Hepatic stellate cell (primary cell): ENCODE measurements at regions not wholly inside any gene's neighbourhood (a gene's known extent, or its start where the extent isn't known, plus 50 kb on each side); places are given as distances from the start of the nearest gene placed in this dataset.

Source experiments
- DNase-seq: peaks from one replicate; pipeline ENCODE4 v3.0.0; 2011; ENCODE audit warnings: low spot score

DNA sequence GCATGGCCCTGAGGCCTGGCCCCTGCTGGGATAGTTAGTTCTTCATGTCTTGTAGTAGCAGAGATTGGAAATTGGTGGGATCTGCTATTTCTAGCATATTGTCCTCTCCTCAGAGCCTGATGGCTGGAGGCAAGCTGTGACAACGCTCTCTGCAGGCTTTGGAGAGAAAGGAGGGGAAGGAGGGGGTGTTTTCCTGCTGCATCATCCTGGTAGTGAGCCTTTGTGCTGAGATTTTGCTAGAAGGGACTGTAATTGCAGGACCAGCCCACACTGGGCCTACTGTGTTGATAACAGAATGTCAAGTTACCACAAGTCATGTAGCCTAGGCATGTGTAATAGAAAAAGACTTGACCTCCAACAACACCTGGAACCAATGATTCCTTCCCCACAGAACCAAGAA is 351.0 kb downstream of the SIPA1L2 start:
- no peak for DNase-seq

DNA sequence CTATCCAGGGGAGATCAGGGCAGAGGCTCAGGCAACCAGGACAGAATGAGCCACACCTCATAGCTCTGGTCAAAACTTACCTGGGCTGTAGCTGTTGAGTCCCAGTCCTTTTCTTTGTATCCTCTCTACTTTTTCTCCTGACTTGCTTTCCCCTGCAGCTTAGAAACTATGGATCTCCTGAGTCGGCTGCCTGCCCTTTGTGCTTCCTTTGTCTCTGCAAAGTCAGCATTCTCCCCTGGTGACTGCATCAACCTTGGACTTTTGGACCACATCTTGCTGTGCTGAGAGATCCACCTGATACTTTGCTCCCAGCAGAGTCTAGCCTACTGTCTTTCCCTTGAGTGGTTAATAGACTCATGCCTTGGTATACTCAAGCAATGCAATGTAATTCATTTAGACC is 353.3 kb downstream of the SIPA1L2 start:
- no peak for DNase-seq

DNA sequence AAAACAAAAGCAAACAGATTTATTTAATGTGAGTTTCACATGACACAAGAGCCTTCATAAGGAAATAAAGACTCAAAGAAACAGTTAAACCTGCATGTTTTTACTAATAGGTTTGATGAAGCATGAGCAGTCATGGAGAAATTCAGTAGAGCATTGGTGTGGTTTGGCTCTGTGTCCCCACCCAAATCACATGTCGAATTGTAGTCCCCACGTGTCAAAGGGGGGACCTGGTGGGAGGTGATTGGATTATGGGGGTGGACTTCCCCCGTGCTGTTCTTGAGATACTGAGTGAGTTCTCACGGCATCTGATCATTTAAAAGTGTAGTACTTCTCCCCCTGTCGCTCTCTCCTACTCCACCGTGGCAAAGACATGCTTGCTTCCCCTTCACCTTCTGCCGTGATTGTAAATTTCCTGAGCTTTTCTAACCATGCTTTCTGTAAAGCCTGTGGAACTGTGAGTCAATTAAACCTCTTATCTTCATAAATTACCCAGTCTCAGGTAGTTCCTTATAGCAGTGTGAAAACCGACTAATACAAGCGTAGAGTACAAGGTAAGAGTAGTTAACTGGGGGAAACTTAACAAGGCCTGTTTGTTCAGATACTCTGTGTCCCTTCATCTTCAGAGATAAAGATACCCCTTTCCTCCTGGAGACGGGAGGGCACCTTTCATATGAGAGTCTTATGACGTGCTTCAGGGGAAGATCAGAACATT is 354.8 kb downstream of the SIPA1L2 start:
- no peak for DNase-seq

DNA sequence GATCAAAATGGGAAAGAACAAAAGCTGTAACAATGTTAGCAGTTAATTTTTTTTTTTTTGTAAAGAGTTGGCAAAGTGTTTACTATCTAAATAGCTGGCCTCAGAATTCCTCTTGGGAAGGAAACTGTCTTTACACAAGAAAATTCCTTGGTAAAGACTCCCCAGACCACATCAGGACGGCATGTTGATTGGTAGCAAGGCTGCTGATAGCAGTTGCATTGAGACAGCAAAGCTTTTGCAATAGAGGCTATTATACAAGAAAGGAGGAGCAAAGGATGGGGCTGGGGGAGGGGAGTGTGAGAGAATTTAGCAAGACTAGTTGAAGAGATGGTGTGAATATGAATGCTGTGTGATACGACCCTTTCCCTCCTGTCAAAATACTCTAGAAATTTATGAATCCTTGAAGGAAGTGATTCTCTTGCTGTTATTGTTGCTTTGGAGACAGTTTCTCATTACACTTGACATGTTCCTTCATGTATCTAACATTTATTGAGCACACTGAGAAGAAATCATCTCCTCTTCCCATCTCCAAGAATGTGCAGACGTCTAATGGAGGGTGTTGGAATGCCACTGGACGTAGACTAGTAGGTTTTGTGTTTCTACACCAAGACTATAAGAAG is 355.6 kb downstream of the SIPA1L2 start:
- DNase-seq: no peak

DNA sequence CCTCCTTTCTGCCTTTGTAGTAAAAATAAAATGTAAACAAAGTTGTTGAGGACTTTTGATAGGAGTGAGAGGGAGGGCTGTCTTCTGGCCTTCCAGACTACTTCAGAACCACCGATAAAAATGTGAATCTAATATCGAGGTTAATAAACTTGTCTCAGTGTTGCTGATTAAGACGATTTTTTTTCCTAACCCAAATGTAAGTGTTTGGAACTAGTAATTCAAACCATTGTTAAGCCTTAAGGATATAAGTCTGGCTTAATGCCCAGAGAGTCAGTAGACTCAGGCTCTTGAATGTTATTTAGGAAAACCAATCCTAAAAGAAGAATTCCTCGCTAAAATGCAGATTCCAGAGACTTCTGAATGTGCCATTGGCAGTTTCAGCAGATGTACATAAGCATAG is 356.9 kb downstream of the SIPA1L2 start:
- DNase-seq: no peak

DNA sequence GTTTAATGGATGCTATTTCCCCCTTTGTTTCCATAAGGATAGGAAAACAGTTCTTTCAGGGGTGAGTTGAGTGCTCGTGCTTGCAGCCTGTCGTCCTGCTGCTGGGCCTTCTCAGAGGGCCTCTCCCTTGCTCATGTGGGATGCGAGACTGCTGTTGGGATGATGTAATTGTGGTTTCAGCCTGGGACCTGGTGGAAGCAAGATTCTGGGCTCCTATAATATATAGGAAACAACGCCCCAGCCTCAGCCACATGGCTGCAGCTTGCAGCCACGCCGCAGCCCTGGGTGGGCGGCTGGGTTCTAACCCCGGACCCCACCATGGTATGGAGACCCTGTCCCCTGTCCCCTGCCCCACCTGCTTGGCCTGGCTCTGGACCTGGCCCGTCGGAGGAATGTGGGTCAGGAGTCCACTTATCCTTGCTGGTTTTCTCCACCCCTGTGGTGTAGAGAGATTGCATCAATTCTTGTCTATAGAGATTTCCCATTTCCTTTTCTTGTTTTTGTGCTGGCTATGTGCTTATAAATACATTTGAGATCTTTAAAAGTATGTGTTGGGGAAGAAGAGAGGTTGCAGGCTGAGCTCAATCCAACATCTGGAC is 357.8 kb downstream of the SIPA1L2 start:
- no peak for DNase-seq

DNA sequence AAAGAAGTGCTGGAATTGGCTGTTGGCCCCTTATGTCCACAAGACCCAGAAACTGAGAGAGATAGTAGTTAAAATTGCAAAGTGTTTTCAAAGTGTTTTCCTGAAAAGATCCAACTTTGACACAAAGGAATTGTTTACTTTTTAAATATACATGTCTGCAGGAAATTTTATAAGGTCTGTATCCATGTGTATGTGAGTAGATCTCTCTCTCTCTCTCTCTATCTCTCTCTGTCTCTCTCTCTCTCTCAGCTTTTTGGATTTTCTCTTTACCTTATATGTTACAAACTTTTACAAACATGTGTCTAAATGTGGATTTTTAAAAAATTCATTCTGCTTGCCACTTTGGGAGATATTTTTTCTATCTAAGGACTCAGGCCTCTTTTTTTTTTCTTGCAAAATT is 358.6 kb downstream of the SIPA1L2 start:
- DNase-seq: no peak

DNA sequence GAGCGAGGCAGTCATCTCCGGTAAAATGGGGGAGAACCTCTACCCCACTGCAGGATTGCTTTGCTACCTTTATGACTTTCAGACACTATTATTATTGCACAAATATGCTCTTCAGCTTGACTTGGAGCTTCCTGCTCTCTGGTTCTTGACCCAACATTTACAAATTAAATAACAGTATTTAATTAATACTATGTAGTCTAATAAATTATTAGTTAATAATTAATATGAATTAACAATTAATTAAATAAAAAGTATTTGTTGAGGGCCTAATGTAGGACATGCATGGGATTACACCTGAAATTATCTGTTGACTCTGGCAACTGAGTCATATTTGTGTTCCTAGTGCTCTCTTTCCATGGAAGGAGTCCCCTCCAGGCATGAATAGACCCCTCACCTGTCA is 359.9 kb downstream of the SIPA1L2 start:
- no peak for DNase-seq

DNA sequence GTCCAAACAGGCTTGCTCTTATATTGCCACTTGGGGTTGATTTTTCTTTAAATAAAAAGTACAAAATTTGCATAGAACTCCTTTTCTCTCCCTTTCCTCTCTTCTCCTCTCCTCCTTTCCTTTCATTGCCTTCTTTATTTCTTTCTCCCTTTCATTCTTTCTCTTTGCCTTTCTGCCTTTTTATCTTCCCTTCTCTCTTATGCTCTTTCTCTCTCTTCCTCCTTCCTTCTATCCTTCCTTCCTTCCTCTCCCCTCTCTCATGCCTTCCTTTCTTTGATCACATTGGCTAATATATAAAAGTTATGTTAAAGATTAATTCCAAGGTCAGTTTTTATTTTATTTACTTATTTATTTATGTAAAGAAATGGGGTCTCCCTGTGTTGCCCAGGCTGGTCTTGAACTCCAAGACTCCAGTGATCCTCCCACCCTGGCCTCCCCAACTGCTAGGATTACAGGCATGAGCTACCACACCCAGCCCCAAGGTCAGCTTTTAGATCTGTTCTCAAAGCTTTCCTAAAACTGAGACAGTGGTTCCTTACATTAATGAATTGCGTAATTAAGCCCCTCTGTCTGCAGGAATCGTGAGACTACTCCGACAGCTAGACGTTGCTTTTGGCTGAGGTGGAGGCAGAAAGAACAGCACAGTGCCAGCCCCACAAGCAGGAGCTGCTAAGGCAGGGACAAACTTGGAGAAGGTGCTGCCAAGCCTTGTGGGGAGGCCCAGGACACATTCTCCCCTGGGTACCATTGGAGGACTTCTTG is 361.9 kb downstream of the SIPA1L2 start:
- DNase-seq: no peak

DNA sequence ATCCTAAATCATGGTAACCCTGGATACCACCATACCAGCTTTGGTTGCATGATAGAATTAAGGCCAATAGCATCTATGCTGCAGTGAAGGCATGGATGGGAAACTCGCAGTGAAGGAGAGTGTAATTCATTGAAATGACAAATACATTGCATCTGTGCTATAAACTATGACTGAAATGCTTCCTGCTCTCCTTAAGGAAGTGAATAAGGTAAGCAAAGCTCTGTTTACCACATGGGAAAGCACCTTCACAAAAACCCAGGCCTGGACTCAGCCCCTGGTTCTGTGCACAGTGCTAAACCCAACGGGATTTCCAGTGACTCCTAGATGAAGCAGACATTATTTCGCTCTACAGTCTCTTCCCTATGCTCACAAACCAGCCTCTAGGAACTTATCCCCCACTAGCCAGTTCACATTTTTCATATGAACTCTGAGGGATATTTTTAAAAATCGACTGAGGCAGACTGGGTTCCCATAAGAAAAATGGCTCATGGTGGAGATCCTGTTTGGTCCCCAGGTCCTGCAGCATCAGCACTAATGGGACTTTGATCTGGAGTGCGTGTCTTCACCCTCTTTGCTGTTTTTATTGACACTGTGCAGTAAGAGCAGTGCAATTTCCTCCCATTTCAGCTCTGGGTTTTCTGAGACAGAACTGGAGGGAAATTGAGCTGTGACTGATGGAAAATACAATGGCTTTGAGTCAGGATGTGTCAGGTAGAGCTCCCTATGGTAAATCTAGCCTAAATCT is 362.7 kb downstream of the SIPA1L2 start:
- no peak for DNase-seq

DNA sequence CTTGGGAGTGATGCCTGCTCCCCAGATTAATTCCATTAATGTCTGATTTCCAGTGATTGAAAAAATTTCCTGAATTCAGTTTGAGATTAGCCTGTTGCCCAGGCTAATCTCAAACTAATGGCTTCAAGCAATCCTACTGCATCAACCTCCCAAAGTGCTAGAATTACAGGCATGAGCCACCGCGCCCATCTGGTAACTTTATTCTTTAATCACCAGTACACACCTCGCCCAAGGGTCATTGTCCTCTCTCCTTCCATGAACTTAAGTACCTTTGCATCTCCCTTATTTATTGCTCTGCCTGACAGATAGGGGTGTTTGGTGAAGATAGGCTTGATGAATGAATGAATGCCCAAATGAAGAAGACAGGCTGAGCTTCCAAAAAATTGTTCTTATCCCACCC is 366.5 kb downstream of the SIPA1L2 start:
- no peak for DNase-seq

DNA sequence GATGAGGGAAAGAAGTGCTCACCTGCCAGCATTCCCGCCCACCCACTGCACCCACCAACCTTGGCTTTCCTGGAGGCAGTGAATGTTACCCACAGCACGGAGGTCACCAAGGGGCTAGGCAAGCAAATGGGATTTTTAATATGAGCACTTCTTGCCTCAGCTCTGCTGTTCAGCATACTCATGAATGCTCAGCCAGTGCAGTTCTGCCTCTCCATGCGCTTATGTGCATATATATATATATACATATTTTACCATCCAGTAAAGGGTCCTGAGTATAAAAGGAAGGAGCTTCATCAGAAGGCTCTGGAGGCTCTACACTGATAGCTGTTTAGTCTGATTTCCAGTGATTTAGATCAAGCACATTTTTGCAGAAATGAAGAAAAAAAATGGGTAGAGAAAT is 366.9 kb downstream of the SIPA1L2 start:
- DNase-seq: no peak

DNA sequence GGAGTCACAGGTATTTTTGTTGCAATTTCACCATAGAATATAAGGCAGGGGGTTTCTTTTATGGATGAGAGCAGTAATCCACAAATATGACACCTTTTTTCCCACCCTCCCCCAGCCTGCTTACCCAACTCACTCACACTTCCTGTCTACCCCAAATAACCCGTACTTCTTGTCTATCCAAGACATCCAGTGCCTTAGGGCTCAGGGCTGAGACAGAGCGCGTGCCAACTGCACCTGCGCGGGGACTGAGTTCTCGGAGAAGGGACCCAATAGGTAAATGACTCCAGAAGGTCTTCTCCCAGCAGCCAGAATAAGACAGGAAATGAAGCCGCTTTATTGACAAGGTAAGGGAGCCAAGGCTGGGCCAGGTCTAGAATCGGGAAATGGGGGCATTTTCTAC is 369.1 kb downstream of the SIPA1L2 start:
- DNase-seq: no peak

DNA sequence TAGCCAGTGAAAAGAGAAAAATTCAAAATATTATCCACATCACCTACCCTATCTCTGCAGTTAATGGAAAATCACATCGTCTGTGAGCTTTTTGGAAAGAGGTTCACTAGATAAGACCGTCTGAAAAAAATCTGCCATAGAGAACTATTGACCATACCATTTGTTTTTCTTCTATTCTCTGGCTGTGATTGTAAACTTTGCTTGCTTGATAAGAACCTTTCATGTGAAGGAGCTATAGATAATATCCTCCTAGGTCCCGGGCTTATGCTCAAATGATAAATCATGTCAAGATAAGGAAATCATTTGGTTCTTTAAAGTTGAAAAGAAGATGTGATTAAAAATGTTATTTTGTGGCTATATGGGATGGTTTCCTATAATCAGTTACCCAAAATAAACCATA is 369.9 kb downstream of the SIPA1L2 start:
- DNase-seq: no peak

DNA sequence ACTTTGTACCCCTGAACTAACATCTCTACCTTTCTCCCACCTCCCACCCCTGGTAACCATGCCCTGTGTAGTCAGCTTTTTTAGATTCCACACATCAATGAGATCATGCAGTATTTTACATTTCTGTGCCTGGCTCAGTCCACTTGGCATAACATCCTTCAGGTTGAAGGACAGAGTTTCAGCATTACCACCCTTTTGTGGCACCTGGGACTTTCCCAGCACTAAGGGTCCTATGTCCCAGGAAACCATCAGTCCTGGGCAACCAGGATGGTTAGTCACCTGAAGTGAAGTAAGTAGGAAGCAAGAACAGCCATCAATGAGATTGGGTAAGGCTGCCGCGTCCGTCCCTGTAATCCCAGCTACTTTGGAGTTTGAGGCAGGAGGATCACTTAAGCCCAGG is 370.6 kb downstream of the SIPA1L2 start:
- DNase-seq: no peak

DNA sequence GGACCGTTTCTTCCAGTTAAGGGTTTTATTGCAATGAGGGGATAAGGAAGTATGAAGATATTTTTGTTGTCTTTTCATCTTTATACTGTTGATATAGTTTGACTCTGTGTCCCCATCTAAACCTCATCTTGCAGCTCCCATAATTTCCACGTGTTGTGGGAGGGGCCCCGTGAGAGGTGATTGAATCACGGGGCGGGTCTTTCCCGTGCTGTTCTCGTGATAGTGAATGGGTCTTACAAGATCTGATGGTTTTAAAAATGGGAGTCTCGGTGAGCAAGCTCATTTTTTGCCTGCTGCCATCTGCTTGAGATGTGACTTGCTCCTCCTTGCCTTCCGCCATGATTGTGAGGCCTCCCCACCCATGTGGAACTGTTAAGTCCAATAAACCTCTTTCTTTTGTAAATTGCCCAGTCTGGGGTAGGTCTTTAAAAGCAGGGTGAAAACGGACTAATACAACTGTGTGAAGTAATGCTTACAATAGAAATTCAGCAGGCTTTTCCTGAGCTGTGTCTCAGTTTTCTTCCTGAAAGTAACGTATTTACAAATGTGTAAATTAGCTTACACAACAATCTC is 377.3 kb downstream of the SIPA1L2 start:
- no peak for DNase-seq

DNA sequence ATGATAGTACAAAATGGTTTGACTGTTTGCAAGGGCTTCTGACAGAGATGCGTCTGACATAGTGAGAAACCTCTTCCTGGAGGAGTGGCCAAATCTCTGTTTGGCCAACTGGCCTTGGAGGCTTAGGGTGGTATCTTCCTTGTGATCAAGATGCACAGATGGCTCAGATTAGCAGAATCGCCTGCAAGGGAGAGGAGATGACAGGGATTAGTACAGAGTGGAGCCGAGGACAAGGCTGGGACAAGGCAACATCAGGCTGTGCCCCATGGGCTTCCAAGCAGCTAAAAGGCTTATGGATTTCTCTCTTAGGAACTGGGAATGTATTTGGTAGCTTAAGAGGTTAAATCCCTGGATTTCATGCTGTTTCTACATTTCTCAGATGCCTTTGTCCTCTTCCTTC is 379.1 kb downstream of the SIPA1L2 start:
- no peak for DNase-seq

DNA sequence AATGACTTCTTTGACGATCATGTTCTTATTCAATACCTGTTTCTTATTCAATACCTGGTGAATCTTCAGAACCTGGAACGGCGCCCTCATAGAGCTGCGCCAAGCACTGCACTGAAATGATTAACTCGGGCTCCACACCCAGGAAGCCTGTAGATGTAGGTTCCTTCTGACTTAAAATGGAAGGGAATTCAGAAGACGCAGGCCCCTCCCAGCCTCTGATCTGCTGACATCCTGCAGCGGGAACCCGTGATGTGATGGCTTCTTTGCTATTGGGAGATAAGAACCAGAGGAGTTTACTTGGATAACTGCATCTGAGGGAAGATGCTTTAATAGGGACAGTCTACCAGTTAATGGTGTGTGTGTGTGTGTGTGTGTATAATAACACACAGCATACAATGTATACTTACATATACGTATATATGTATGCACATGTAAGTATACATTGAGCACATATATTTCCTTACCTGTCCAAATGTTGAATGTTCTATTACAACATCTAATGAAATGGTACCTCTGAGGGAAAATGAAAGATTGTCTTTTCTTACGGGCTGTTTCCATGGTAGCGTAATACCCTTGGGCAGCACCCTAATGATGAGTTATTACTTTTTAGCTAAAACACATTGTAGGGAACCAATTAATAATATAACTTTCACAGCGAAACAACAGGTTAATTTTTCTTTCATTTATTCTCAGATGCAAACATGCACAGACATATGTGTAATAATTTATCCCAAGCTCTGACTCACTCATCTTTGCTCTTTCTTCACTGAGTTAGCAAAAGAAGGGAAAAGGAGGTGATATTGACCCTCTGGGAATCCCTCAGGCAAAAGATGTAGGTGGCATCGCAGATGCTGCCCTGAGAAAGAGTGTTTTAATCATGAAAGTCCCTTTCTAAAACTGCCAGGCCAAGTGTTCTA is 379.8 kb downstream of the SIPA1L2 start:
- no peak for DNase-seq

DNA sequence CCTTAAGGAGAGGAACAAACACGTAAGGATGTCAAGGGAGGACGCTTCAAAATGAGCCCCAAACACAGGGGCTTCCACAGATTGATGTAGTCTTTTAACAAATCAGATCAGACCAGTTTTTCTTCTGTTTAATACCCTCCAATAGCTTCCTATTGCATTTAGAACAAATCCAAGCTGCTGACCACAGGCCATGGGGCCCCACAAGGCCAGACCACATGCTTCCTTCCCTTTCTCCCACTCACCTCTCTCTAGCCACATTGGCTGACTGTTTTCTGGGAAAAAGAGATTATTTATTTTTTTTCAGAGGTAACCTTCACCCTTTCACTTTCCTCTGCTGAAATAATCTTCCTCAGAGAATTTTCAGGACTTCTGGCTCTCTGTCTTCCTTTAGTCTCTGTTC is 380.6 kb downstream of the SIPA1L2 start:
- no peak for DNase-seq

DNA sequence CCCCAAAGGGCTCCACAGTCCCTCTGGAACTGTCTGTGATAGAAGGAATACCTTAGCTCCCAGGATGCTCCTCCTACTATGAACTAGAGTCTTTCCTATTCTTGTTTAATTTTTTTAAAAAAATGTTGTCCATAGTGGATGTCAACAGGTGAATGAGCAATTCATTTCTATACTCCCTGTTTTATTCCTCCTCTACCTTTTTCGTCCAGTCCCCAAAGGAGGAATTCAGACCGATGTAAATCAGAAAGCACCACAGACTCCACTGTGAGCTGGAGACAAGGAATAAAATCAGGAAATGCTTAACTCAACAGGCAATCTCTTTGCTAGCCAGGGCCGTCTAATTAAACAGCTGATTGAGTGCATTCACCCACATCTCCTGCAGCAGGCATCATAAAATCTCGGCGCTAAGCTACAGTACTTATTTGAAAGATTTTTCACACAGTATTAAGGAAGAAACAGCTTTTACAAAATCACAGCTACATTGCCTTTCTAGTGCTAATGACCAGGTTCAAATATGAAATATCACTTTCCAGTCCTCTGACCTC is 381.6 kb downstream of the SIPA1L2 start:
- no peak for DNase-seq

DNA sequence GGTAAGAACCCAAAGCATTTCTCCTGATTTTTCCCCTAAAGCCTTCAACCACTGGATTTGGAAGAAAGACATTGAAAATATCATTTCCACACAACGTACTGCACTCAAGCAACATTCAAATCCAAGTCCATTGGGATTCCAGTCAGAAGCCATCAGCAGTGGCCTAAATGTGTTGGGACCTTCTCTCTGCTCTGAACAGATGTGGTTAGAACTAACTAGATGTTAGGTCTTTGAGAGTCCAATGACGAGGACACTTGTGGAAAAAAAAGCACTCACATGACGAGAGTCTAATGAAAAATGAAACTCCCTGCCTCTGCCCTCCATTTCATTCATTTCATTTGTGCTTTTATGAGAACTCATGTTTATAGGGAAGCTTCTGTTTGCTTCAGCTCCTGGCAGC is 382.3 kb downstream of the SIPA1L2 start:
- DNase-seq: no peak
